HG03460 (cell line): ENCODE measurements at regions not wholly inside any gene's neighbourhood (a gene's known extent, or its start where the extent isn't known, plus 50 kb on each side); places are given as distances from the start of the nearest gene placed in this dataset.

Source experiments
- ATAC-seq: cut with Tn5 transposase; IDR thresholded peaks from one replicate; pipeline ENCODE4 v1.9.1; 2021; ENCODE audit not compliant: unreplicated experiment

DNA sequence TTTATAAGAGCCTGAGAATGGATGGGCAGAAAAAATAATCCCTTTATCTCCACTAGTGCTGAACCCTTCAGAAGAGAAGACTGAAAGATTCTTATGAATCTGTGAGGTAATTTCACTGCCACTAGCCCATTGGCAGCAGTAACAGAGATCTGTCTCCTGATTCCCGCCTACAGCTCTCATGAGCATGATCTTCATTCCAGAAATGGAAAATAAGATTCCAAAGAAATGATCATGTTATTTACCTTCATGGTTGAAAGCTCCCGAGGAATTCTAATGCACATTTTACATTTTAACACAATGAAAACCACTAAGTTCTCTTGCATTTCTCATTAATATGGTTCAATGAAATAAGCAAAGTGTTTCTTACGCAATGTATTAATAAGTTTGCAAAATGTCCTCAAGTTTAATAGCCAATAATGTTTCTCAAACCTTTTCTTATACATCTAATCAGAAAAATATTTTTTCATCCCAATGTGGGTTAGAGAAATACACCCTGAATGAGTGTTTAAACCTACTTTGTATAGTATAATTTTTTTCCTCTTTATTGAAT lies 905.6 kb downstream of the TMEM182 start:
- ATAC-seq: no peak

DNA sequence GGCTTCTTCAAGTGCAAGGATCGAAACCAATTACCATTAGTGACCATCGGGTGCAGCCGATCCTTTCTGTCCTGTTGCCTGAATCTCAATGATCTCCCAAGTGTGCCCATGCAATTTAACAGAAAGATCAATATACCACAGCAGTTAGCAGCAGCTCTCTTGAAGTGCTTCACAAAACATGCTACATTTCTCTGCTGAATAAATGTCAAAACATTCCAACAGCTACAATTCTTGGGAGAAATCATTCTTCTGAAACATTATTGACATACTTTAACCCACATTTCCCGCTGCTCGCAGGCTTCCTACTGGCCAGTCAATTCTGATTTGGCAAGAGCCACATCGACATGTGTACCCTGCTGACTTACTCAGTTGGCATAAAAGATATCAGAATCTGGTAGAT lies 907.7 kb downstream of the TMEM182 start:
- ATAC-seq: no peak
